Caco-2 (cell line): ENCODE measurements at regions not wholly inside any gene's neighbourhood (a gene's known extent, or its start where the extent isn't known, plus 50 kb on each side); places are given as distances from the start of the nearest gene placed in this dataset.

Experiments used
- BruUV-seq: library from RNA; stranded (reverse); fragments of 400-500 nt; replicated peaks from 2 replicates; lab custom pipeline; 2021; lab: Mats Ljungman, UMichigan
- CTCF ChIA-PET: fragments of 300-600 bp; sonication (Branson Sonifier 250); formaldehyde crosslinking; loops from one replicate; lab custom pipeline; 2022; ENCODE audit warnings: antibody characterized with exemption; lab: Charles Lee
- POLR2A ChIA-PET: fragments of 300-600 bp; sonication (Branson Sonifier 250); formaldehyde crosslinking; loops from one replicate; lab custom pipeline; 2022; ENCODE audit warnings: antibody characterized with exemption; lab: Charles Lee
- DNase-seq, 2 experiments: peaks; one replicate each; pipeline versions ENCODE4 v3.0.0 to v3.0.0-alpha.2; 2020 to 2022
- H3K27me3 ChIP-seq: replicated peaks from 2 replicates; pipeline ENCODE4 v1.6.0; 2011; ENCODE audit warnings: low read length; ENCODE audit not compliant: control insufficient read depth, insufficient read depth
- H3K36me3 ChIP-seq: 2 replicates; pipeline ENCODE4 v1.5.1; 2011; ENCODE audit warnings: low read length; ENCODE audit not compliant: control insufficient read depth, insufficient read depth
- H3K4me1 ChIP-seq: fragments of 250-450 bp; sonication (Bioruptor Pico); 2 replicates; pipeline ENCODE4 v1.5.1; 2020; ENCODE audit warnings: mild to moderate bottlenecking
- H3K4me3 ChIP-seq: 2 replicates; pipeline ENCODE4 v1.5.1; 2011; ENCODE audit warnings: low read depth, mild to moderate bottlenecking, control low read depth, low read length
- H3K9me3 ChIP-seq: fragments of 250-450 bp; sonication (Bioruptor Pico); 2 replicates; pipeline ENCODE4 v1.5.1; 2020; ENCODE audit warnings: mild to moderate bottlenecking, moderate library complexity
- H3K27ac Mint-ChIP-seq: one replicate; pipeline ENCODE4 v1.8.0; 2022; ENCODE audit warnings: mixed read lengths; ENCODE audit not compliant: unreplicated experiment
- H3K27me3 Mint-ChIP-seq: one replicate; pipeline ENCODE4 v1.8.0; 2022; ENCODE audit warnings: mixed read lengths; ENCODE audit not compliant: insufficient read depth, unreplicated experiment
- H3K36me3 Mint-ChIP-seq: one replicate; pipeline ENCODE4 v1.8.0; 2022; ENCODE audit warnings: mild to moderate bottlenecking, mixed read lengths; ENCODE audit not compliant: insufficient read depth, unreplicated experiment
- H3K4me1 Mint-ChIP-seq: one replicate; pipeline ENCODE4 v1.8.0; 2022; ENCODE audit warnings: low read depth, mixed read lengths; ENCODE audit not compliant: unreplicated experiment
- H3K4me3 Mint-ChIP-seq: one replicate; pipeline ENCODE4 v1.8.0; 2022; ENCODE audit warnings: mild to moderate bottlenecking, moderate library complexity, mixed read lengths; ENCODE audit not compliant: unreplicated experiment
- H3K9me3 Mint-ChIP-seq: one replicate; pipeline ENCODE4 v1.8.0; 2022; ENCODE audit warnings: mixed read lengths; ENCODE audit not compliant: unreplicated experiment
- intact Hi-C: fragments of 100-400 bp; cut with micrococcal nuclease; formaldehyde crosslinking; loops from one replicate; pipeline ENCODE4 v1.10.0; 2022; ENCODE audit not compliant: unreplicated experiment
- TF ChIP-seq, protein P1 (sequence below), 2 experiments: fragments of 200-600 bp in 1 of 2; IDR thresholded peaks; 1 replicate in 1 of 2; 2 replicates in 1 of 2; pipeline versions ENCODE4 v1.5.1 to v1.8.0; 2011 to 2022; ENCODE audit warnings: antibody characterized with exemption in 1 of 2, control low read depth in 1 of 2, inconsistent platforms in 1 of 2, low read depth in 1 of 2, low read length in 1 of 2, mild to moderate bottlenecking in 1 of 2, moderate library complexity in 1 of 2; ENCODE audit not compliant: insufficient read depth in 1 of 2, severe bottlenecking in 1 of 2, unreplicated experiment in 1 of 2

- POLR2A ChIA-PET: no interaction called here
Measured at GRCh38 chr13:87783366-87783765, 112.2 kb downstream of the SLITRK5 start.

DNA sequence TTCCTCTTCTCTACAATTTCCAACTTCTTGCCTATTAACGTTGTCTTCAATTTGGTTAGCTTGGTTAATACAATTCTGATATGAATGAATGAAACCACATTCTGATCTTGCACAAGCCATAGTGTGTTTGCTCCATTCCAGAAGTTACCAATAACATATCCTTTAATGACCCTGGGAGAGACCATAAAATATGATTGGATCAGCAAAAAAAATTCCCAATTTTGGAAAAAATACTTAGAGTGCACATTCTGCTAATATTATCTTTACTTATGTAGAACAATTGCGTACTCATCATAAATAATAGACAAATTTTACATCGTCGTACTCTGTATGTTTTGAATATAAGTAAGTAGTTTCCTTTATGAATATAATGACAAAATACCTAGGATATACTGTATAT lies 117.2 kb downstream of the SLITRK5 start:
- H3K4me3 ChIP-seq: no peak overlapping the region
- H3K36me3 Mint-ChIP-seq: no peaks in the 10 kb centered on the region
- ChIA-PET CTCF (no interaction called here), POLR2A (no interaction called here)
- no peaks in the 10 kb centered on the region for H3K27me3 ChIP-seq
- no peak for DNase-seq
- BruUV-seq: no TSS peak
- no peaks in the 10 kb centered on the region for H3K9me3 ChIP-seq
- H3K4me1 Mint-ChIP-seq: no peaks in the 10 kb centered on the region
- peaks cover 2% of the 10 kb centered on the region for H3K27me3 Mint-ChIP-seq
- no peaks in the 10 kb centered on the region for H3K4me1 ChIP-seq
- H3K27ac Mint-ChIP-seq: no peak overlapping the region
- no peaks in the 10 kb centered on the region for H3K9me3 Mint-ChIP-seq
- intact Hi-C loops: no loop called here
- no peaks in the 10 kb centered on the region for H3K36me3 ChIP-seq
- TF ChIP-seq, protein P1, sequence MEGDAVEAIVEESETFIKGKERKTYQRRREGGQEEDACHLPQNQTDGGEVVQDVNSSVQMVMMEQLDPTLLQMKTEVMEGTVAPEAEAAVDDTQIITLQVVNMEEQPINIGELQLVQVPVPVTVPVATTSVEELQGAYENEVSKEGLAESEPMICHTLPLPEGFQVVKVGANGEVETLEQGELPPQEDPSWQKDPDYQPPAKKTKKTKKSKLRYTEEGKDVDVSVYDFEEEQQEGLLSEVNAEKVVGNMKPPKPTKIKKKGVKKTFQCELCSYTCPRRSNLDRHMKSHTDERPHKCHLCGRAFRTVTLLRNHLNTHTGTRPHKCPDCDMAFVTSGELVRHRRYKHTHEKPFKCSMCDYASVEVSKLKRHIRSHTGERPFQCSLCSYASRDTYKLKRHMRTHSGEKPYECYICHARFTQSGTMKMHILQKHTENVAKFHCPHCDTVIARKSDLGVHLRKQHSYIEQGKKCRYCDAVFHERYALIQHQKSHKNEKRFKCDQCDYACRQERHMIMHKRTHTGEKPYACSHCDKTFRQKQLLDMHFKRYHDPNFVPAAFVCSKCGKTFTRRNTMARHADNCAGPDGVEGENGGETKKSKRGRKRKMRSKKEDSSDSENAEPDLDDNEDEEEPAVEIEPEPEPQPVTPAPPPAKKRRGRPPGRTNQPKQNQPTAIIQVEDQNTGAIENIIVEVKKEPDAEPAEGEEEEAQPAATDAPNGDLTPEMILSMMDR (IDR thresholded peaks at IDR 0.05; ENCODE audit: insufficient read depth in 1 of 2, low read depth in 1 of 2, low read length in 1 of 2, severe bottlenecking in 1 of 2, unreplicated experiment in 1 of 2): no peak
- H3K4me3 Mint-ChIP-seq: no peak overlapping the region

More at GRCh38 chr13:87783366-87783765, 112.2 kb downstream of the SLITRK5 start:
- TF ChIP-seq, protein P1 (IDR thresholded peaks at IDR 0.05; ENCODE audit: insufficient read depth in 1 of 2, low read depth in 1 of 2, low read length in 1 of 2, severe bottlenecking in 1 of 2, unreplicated experiment in 1 of 2): no peak
- no peak for DNase-seq
- Histone ChIP-seq H3K4me1 (no peaks in the 10 kb centered on the region), H3K4me3 (no peak overlapping the region), H3K27me3 (no peaks in the 10 kb centered on the region), H3K9me3 (no peaks in the 10 kb centered on the region), H3K36me3 (no peaks in the 10 kb centered on the region)
- Mint-ChIP-seq H3K9me3 (no peaks in the 10 kb centered on the region), H3K27me3 (peaks cover 3% of the 10 kb centered on the region), H3K4me3 (no peak overlapping the region), H3K4me1 (no peaks in the 10 kb centered on the region), H3K36me3 (no peaks in the 10 kb centered on the region), H3K27ac (no peak overlapping the region)
- no TSS peak for BruUV-seq
- CTCF ChIA-PET: no interaction called here
- intact Hi-C loops: no loop called here

- ChIA-PET CTCF (no interaction called here), POLR2A (no interaction called here)
- Histone ChIP-seq H3K4me1 (no peaks in the 10 kb centered on the region), H3K4me3 (no peak overlapping the region), H3K36me3 (no peaks in the 10 kb centered on the region), H3K27me3 (no peaks in the 10 kb centered on the region), H3K9me3 (no peaks in the 10 kb centered on the region)
- H3K27ac Mint-ChIP-seq: no peak overlapping the region
- H3K27me3 Mint-ChIP-seq: no peaks in the 10 kb centered on the region
- DNase-seq: peak in 1 of 2 experiments; percentile 32
- H3K9me3 Mint-ChIP-seq: no peaks in the 10 kb centered on the region
- H3K4me1 Mint-ChIP-seq: no peaks in the 10 kb centered on the region
- H3K36me3 Mint-ChIP-seq: no peaks in the 10 kb centered on the region
- intact Hi-C loops: no loop called here
- TF ChIP-seq, protein P1 (IDR thresholded peaks at IDR 0.05; ENCODE audit: insufficient read depth in 1 of 2, low read depth in 1 of 2, low read length in 1 of 2, severe bottlenecking in 1 of 2, unreplicated experiment in 1 of 2): peak in 1 of 2 experiments; percentile 29
- H3K4me3 Mint-ChIP-seq: no peak overlapping the region
- no TSS peak for BruUV-seq
Measured at GRCh38 chr13:87792878-87793277, 121.7 kb downstream of the SLITRK5 start.
